NT2/D1 (cell line): ENCODE measurements at regions not wholly inside any gene's neighbourhood (a gene's known extent, or its start where the extent isn't known, plus 50 kb on each side); places are given as distances from the start of the nearest gene placed in this dataset.

Source experiments
- SUZ12 ChIP-seq: IDR thresholded peaks from 2 replicates; pipeline ENCODE4 v1.6.1; 2011; ENCODE audit not compliant: insufficient read length, insufficient read depth; ENCODE audit errors: extremely low read depth
- YY1 ChIP-seq: IDR thresholded peaks from 2 replicates; pipeline ENCODE4 v1.6.1; 2011; ENCODE audit not compliant: insufficient read length, insufficient read depth
- ZNF274 ChIP-seq: IDR thresholded peaks from 2 replicates; pipeline ENCODE4 v1.6.1; 2011; ENCODE audit warnings: mild to moderate bottlenecking, low read depth, low read length

DNA sequence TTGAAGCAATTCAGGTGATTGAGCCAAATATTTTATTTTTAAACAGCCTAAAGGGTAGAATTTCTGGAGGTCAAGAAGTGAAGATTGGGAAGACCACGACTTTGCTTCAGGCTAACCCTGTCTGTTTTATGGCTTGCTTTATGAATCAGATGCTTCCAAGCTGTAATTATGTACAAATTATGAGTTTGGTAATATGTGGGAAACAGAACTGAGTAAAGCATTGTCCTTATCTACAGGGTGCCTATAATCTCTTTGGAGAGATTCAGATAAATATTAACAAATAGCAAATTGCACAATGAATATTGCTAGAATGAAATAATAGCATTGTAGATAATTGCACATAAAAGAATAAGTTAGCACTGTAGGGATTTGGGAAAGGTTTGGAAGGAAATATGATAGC, 539.4 kb upstream of the CDH2 start:
- TF ChIP-seq SUZ12 (no peak), YY1 (no peak), ZNF274 (no peak)
